WTC11 (cell line): ENCODE measurements at regions not wholly inside any gene's neighbourhood (a gene's known extent, or its start where the extent isn't known, plus 50 kb on each side); places are given as distances from the start of the nearest gene placed in this dataset.

ENCODE experiments used
- ATAC-seq: fragments of 200-7000 bp; cut with Tn5 transposase; 2 replicates; pipeline ENCODE4 v1.10.0; 2021; ENCODE audit warnings: mild to moderate bottlenecking, moderate library complexity
- CTCF ChIA-PET: fragments of 300-600 bp; sonication (Branson Sonifier 250); formaldehyde crosslinking; loops from one replicate; lab custom pipeline; 2021; ENCODE audit warnings: antibody characterized with exemption; lab: Charles Lee
- POLR2A ChIA-PET: fragments of 350-600 bp; sonication (Branson Sonifier 250); formaldehyde crosslinking; loops from one replicate; lab custom pipeline; 2021; ENCODE audit warnings: antibody characterized with exemption; lab: Charles Lee
- DNase-seq: peaks from one replicate; pipeline ENCODE4 v3.0.0; 2021; ENCODE audit warnings: low spot score
- H3K27ac Mint-ChIP-seq: 2 replicates; pipeline ENCODE4 v1.8.0; 2021; ENCODE audit warnings: mixed read lengths
- H3K27me3 Mint-ChIP-seq: 2 replicates; pipeline ENCODE4 v1.8.0; 2021; ENCODE audit warnings: low read depth, mild to moderate bottlenecking, moderate library complexity, mixed read lengths
- H3K36me3 Mint-ChIP-seq: 2 replicates; pipeline ENCODE4 v1.8.0; 2021; ENCODE audit warnings: mixed read lengths
- H3K4me1 Mint-ChIP-seq: 2 replicates; pipeline ENCODE4 v1.8.0; 2022; ENCODE audit warnings: mixed read lengths
- H3K4me3 Mint-ChIP-seq: 2 replicates; pipeline ENCODE4 v1.8.0; 2021; ENCODE audit warnings: mild to moderate bottlenecking, moderate library complexity, mixed read lengths
- H3K9me3 Mint-ChIP-seq: 2 replicates; pipeline ENCODE4 v1.8.0; 2021; ENCODE audit warnings: mixed read lengths
- CREB1 ChIP-seq: sonication (generic); formaldehyde crosslinking; IDR thresholded peaks from 2 replicates; pipeline ENCODE4 v1.8.0; 2023; ENCODE audit warnings: mild to moderate bottlenecking, missing genetic modification reagents
- FOXJ3 ChIP-seq: sonication (generic); formaldehyde crosslinking; IDR thresholded peaks from 2 replicates; pipeline ENCODE4 v1.9.0; 2021; ENCODE audit warnings: missing genetic modification reagents, mild to moderate bottlenecking, borderline replicate concordance
- FOXK1 ChIP-seq: sonication (generic); formaldehyde crosslinking; IDR thresholded peaks from 2 replicates; pipeline ENCODE4 v1.8.0; 2022; ENCODE audit warnings: mild to moderate bottlenecking, moderate library complexity, missing genetic modification reagents
- FOXP4 ChIP-seq: sonication (generic); formaldehyde crosslinking; IDR thresholded peaks from 2 replicates; pipeline ENCODE4 v1.8.0; 2022; ENCODE audit warnings: mild to moderate bottlenecking, missing genetic modification reagents
- JUN ChIP-seq: sonication (generic); formaldehyde crosslinking; IDR thresholded peaks from 2 replicates; pipeline ENCODE4 v1.8.0; 2023; ENCODE audit warnings: mild to moderate bottlenecking, missing genetic modification reagents
- KAT7 ChIP-seq: sonication (generic); formaldehyde crosslinking; IDR thresholded peaks from 2 replicates; pipeline ENCODE4 v1.8.1; 2023; ENCODE audit warnings: missing genetic modification reagents, mild to moderate bottlenecking, borderline replicate concordance
- MAX ChIP-seq: sonication (generic); formaldehyde crosslinking; IDR thresholded peaks from 2 replicates; pipeline ENCODE4 v1.8.0; 2022; ENCODE audit warnings: mild to moderate bottlenecking, missing genetic modification reagents
- NFYB ChIP-seq: sonication (generic); formaldehyde crosslinking; conservative IDR thresholded peaks from 2 replicates; pipeline ENCODE4 v1.8.0; 2022; ENCODE audit warnings: low read depth, missing genetic modification reagents
- TP53 ChIP-seq: sonication (generic); formaldehyde crosslinking; IDR thresholded peaks from 2 replicates; pipeline ENCODE4 v1.8.1; 2023; ENCODE audit warnings: mild to moderate bottlenecking, missing genetic modification reagents
- ZNF317 ChIP-seq: sonication (generic); formaldehyde crosslinking; IDR thresholded peaks from 2 replicates; pipeline ENCODE4 v1.8.1; 2023; ENCODE audit warnings: low read depth, mild to moderate bottlenecking, moderate library complexity, missing genetic modification reagents, borderline replicate concordance
- TF ChIP-seq, protein P1 (sequence below): sonication (generic); formaldehyde crosslinking; IDR thresholded peaks from 2 replicates; pipeline ENCODE4 v1.8.0; 2023; ENCODE audit warnings: mild to moderate bottlenecking, missing genetic modification reagents
- TF ChIP-seq, protein P2 (sequence below): sonication (generic); formaldehyde crosslinking; IDR thresholded peaks from 2 replicates; pipeline ENCODE4 v1.8.0; 2022; ENCODE audit warnings: missing genetic modification reagents
- TF ChIP-seq, protein P3 (sequence below): sonication (generic); formaldehyde crosslinking; IDR thresholded peaks from 2 replicates; pipeline ENCODE4 v1.8.0; 2022; ENCODE audit warnings: mild to moderate bottlenecking, missing genetic modification reagents
- TF ChIP-seq, protein P4 (sequence below): sonication (generic); formaldehyde crosslinking; IDR thresholded peaks from 2 replicates; pipeline ENCODE4 v1.8.1; 2022; ENCODE audit warnings: low read depth, mild to moderate bottlenecking, moderate library complexity, missing genetic modification reagents, borderline replicate concordance

DNA sequence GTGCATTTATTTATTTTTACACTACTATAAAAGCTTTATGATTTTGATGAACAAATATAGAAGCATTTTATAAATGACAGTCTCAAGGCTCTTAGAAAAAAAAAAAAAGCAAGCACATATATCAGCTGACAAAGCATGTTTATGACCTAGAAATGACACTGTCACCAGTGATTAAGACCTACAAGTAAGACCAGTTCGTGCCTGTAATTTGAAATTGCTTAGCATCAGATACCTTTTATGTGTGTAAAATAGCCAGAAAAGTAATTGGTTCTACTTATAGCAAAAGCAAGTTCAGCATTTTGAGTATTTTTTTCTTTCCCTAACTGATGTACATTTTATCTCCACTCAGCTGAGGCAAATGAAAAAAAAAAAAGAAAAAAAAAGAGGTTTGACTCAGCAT lies 808.4 kb downstream of the CDH18 start (continued):
- TF ChIP-seq FOXP4 (no peak), ZNF317 (CRISPR knock-in tag) (no peak)

- no peak for ATAC-seq
- H3K4me3 Mint-ChIP-seq = no peak overlapping the region
- no peaks in the 10 kb centered on the region for H3K4me1 Mint-ChIP-seq
- H3K9me3 Mint-ChIP-seq = no peaks in the 10 kb centered on the region
- H3K27me3 Mint-ChIP-seq = no peaks in the 10 kb centered on the region
- CTCF ChIA-PET = no interaction called here
- POLR2A ChIA-PET = no interaction called here
- no peaks in the 10 kb centered on the region for H3K36me3 Mint-ChIP-seq
- TF ChIP-seq FOXP4 = no peak
- TF ChIP-seq, protein P1, sequence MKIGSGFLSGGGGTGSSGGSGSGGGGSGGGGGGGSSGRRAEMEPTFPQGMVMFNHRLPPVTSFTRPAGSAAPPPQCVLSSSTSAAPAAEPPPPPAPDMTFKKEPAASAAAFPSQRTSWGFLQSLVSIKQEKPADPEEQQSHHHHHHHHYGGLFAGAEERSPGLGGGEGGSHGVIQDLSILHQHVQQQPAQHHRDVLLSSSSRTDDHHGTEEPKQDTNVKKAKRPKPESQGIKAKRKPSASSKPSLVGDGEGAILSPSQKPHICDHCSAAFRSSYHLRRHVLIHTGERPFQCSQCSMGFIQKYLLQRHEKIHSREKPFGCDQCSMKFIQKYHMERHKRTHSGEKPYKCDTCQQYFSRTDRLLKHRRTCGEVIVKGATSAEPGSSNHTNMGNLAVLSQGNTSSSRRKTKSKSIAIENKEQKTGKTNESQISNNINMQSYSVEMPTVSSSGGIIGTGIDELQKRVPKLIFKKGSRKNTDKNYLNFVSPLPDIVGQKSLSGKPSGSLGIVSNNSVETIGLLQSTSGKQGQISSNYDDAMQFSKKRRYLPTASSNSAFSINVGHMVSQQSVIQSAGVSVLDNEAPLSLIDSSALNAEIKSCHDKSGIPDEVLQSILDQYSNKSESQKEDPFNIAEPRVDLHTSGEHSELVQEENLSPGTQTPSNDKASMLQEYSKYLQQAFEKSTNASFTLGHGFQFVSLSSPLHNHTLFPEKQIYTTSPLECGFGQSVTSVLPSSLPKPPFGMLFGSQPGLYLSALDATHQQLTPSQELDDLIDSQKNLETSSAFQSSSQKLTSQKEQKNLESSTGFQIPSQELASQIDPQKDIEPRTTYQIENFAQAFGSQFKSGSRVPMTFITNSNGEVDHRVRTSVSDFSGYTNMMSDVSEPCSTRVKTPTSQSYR (CRISPR knock-in tag) = no peak
- no peak for TF ChIP-seq FOXJ3 (CRISPR knock-in tag)
- TF ChIP-seq ZNF317 (CRISPR knock-in tag) = no peak
- TF ChIP-seq KAT7 (CRISPR knock-in tag) = no peak
- TF ChIP-seq NFYB (CRISPR knock-in tag) = no peak
- TF ChIP-seq JUN (CRISPR knock-in tag) = no peak
- no peak for DNase-seq
- H3K27ac Mint-ChIP-seq = no peak overlapping the region
These were observed 798.8 kb downstream of the CDH18 start for GRCh38 chr5:19189176-19189575.

GRCh38 chr5:19193631-19194030 lies 794.4 kb downstream of the CDH18 start:
- ChIA-PET POLR2A (no interaction called here), CTCF (no interaction called here)
- Mint-ChIP-seq H3K27ac (no peak overlapping the region), H3K9me3 (no peaks in the 10 kb centered on the region), H3K4me1 (no peaks in the 10 kb centered on the region), H3K27me3 (no peaks in the 10 kb centered on the region), H3K4me3 (no peak overlapping the region), H3K36me3 (no peaks in the 10 kb centered on the region)
- ATAC-seq (no peak), DNase-seq (no peak)
- TF ChIP-seq FOXK1 (CRISPR knock-in tag) (no peak), TP53 (CRISPR knock-in tag) (no peak), CREB1 (CRISPR knock-in tag) (no peak), MAX (CRISPR knock-in tag) (no peak)
- TF ChIP-seq, protein P2, sequence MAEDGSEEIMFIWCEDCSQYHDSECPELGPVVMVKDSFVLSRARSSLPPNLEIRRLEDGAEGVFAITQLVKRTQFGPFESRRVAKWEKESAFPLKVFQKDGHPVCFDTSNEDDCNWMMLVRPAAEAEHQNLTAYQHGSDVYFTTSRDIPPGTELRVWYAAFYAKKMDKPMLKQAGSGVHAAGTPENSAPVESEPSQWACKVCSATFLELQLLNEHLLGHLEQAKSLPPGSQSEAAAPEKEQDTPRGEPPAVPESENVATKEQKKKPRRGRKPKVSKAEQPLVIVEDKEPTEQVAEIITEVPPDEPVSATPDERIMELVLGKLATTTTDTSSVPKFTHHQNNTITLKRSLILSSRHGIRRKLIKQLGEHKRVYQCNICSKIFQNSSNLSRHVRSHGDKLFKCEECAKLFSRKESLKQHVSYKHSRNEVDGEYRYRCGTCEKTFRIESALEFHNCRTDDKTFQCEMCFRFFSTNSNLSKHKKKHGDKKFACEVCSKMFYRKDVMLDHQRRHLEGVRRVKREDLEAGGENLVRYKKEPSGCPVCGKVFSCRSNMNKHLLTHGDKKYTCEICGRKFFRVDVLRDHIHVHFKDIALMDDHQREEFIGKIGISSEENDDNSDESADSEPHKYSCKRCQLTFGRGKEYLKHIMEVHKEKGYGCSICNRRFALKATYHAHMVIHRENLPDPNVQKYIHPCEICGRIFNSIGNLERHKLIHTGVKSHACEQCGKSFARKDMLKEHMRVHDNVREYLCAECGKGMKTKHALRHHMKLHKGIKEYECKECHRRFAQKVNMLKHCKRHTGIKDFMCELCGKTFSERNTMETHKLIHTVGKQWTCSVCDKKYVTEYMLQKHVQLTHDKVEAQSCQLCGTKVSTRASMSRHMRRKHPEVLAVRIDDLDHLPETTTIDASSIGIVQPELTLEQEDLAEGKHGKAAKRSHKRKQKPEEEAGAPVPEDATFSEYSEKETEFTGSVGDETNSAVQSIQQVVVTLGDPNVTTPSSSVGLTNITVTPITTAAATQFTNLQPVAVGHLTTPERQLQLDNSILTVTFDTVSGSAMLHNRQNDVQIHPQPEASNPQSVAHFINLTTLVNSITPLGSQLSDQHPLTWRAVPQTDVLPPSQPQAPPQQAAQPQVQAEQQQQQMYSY = no peak
- TF ChIP-seq, protein P3, sequence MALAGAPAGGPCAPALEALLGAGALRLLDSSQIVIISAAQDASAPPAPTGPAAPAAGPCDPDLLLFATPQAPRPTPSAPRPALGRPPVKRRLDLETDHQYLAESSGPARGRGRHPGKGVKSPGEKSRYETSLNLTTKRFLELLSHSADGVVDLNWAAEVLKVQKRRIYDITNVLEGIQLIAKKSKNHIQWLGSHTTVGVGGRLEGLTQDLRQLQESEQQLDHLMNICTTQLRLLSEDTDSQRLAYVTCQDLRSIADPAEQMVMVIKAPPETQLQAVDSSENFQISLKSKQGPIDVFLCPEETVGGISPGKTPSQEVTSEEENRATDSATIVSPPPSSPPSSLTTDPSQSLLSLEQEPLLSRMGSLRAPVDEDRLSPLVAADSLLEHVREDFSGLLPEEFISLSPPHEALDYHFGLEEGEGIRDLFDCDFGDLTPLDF = no peak
- TF ChIP-seq, protein P4, sequence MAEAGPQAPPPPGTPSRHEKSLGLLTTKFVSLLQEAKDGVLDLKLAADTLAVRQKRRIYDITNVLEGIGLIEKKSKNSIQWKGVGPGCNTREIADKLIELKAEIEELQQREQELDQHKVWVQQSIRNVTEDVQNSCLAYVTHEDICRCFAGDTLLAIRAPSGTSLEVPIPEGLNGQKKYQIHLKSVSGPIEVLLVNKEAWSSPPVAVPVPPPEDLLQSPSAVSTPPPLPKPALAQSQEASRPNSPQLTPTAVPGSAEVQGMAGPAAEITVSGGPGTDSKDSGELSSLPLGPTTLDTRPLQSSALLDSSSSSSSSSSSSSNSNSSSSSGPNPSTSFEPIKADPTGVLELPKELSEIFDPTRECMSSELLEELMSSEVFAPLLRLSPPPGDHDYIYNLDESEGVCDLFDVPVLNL (CRISPR knock-in tag) = no peak
